Panc1 (cell line): ENCODE measurements at regions not wholly inside any gene's neighbourhood (a gene's known extent, or its start where the extent isn't known, plus 50 kb on each side); places are given as distances from the start of the nearest gene placed in this dataset.

Experiments
- POLR2AphosphoS5 ChIP-seq: IDR thresholded peaks from 2 replicates; pipeline ENCODE4 v1.6.1; 2012; ENCODE audit warnings: mild to moderate bottlenecking, low read depth, low read length, moderate library complexity
- SIN3A ChIP-seq: IDR thresholded peaks from 2 replicates; pipeline ENCODE4 v1.6.1; 2012; ENCODE audit warnings: low read depth, mild to moderate bottlenecking, low read length, moderate library complexity, borderline replicate concordance; ENCODE audit not compliant: insufficient read depth
- TCF7L2 ChIP-seq: IDR thresholded peaks from 2 replicates; pipeline ENCODE4 v1.6.1; 2011; ENCODE audit warnings: mild to moderate bottlenecking, low read depth, low read length, inconsistent platforms
- TF ChIP-seq, protein P1 (sequence below): fragments of 450-650 bp; IDR thresholded peaks from 2 replicates; pipeline ENCODE4 v1.5.1; 2017; ENCODE audit warnings: mild to moderate bottlenecking
- TF ChIP-seq, protein P2 (sequence below), 2 experiments: IDR thresholded peaks; 2 replicates each; pipeline ENCODE4 v1.6.1; 2011 to 2012; ENCODE audit warnings: low read depth in 2 of 2, control low read depth in 1 of 2, low read length in 1 of 2, mild to moderate bottlenecking in 1 of 2, moderate library complexity in 1 of 2; ENCODE audit not compliant: insufficient read depth in 1 of 2

DNA sequence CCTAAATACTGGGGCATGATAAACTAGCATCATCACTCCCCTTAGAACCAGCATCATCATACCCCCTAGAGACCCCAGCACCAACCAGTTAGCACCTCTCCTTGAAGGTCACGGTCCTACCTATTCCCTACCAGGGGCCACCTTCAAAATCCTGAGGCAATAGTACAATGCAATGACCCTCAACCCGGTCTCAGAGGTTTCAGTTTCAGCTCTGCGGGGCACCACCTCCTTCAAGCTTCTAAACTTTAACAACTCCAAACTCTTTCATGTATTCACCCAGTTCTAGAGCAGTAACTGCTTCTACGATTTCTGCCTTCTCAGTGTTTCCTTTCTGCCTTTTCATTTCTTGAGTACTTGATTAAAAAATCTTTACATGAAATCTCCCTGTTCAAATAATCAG is 130.1 kb upstream of the EPB41L4A start:
- TF ChIP-seq, protein P1, sequence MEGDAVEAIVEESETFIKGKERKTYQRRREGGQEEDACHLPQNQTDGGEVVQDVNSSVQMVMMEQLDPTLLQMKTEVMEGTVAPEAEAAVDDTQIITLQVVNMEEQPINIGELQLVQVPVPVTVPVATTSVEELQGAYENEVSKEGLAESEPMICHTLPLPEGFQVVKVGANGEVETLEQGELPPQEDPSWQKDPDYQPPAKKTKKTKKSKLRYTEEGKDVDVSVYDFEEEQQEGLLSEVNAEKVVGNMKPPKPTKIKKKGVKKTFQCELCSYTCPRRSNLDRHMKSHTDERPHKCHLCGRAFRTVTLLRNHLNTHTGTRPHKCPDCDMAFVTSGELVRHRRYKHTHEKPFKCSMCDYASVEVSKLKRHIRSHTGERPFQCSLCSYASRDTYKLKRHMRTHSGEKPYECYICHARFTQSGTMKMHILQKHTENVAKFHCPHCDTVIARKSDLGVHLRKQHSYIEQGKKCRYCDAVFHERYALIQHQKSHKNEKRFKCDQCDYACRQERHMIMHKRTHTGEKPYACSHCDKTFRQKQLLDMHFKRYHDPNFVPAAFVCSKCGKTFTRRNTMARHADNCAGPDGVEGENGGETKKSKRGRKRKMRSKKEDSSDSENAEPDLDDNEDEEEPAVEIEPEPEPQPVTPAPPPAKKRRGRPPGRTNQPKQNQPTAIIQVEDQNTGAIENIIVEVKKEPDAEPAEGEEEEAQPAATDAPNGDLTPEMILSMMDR, result no peak
- TF ChIP-seq POLR2AphosphoS5, result no peak
- TF ChIP-seq, protein P2, sequence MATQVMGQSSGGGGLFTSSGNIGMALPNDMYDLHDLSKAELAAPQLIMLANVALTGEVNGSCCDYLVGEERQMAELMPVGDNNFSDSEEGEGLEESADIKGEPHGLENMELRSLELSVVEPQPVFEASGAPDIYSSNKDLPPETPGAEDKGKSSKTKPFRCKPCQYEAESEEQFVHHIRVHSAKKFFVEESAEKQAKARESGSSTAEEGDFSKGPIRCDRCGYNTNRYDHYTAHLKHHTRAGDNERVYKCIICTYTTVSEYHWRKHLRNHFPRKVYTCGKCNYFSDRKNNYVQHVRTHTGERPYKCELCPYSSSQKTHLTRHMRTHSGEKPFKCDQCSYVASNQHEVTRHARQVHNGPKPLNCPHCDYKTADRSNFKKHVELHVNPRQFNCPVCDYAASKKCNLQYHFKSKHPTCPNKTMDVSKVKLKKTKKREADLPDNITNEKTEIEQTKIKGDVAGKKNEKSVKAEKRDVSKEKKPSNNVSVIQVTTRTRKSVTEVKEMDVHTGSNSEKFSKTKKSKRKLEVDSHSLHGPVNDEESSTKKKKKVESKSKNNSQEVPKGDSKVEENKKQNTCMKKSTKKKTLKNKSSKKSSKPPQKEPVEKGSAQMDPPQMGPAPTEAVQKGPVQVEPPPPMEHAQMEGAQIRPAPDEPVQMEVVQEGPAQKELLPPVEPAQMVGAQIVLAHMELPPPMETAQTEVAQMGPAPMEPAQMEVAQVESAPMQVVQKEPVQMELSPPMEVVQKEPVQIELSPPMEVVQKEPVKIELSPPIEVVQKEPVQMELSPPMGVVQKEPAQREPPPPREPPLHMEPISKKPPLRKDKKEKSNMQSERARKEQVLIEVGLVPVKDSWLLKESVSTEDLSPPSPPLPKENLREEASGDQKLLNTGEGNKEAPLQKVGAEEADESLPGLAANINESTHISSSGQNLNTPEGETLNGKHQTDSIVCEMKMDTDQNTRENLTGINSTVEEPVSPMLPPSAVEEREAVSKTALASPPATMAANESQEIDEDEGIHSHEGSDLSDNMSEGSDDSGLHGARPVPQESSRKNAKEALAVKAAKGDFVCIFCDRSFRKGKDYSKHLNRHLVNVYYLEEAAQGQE (IDR thresholded peaks at IDR 0.05; ENCODE audit: insufficient read depth in 1 of 2, low read depth in 2 of 2, low read length in 1 of 2), result no peak
- no peak for TF ChIP-seq SIN3A
- no peak for TF ChIP-seq TCF7L2
